ES-I3 (cell line): ENCODE measurements at regions not wholly inside any gene's neighbourhood (a gene's known extent, or its start where the extent isn't known, plus 50 kb on each side); places are given as distances from the start of the nearest gene placed in this dataset.
"Not testable (repeated sequence)": the region's sequence is repeated elsewhere in the genome, so short reads cannot be mapped to it uniquely, and the experiment has no call there.

Experiments used
- H3K36me3 ChIP-seq: 2 replicates; pipeline ENCODE4 v1.6.1; 2013; ENCODE audit warnings: mild to moderate bottlenecking, low read length, control low read depth, moderate library complexity; ENCODE audit not compliant: insufficient read depth
- H3K4me1 ChIP-seq: 2 replicates; pipeline ENCODE4 v1.6.1; 2013; ENCODE audit warnings: mild to moderate bottlenecking, control low read depth, low read length; ENCODE audit not compliant: insufficient read depth
- H3K9ac ChIP-seq: 2 replicates; pipeline ENCODE4 v1.6.1; 2013; ENCODE audit warnings: low read depth, mild to moderate bottlenecking, low read length, moderate library complexity
- H3K9me3 ChIP-seq: 2 replicates; pipeline ENCODE4 v1.6.1; 2013; ENCODE audit warnings: mild to moderate bottlenecking, low read length, moderate library complexity; ENCODE audit not compliant: control insufficient read depth, insufficient read depth

GRCh38 chr5:92691955-92692354 is 889.1 kb downstream of the NR2F1-AS1 start:
- not testable (repeated sequence) for H3K9me3 ChIP-seq, H3K36me3 ChIP-seq, H3K9ac ChIP-seq, H3K4me1 ChIP-seq

GRCh38 chr5:92687821-92688722 is 892.9 kb downstream of the NR2F1-AS1 start:
- Histone ChIP-seq H3K4me1 (peaks cover 2% of the 10 kb centered on the region; the same call in 1 of the 2 replicates), H3K9ac (no peak overlapping the region), H3K9me3 (no peaks in the 10 kb centered on the region), H3K36me3 (no peaks in the 10 kb centered on the region)

GRCh38 chr5:92678640-92679039 is 902.4 kb downstream of the NR2F1-AS1 start:
- H3K9ac ChIP-seq: no peak overlapping the region
- no peaks in the 10 kb centered on the region for H3K4me1 ChIP-seq
- H3K36me3 ChIP-seq: no peaks in the 10 kb centered on the region
- H3K9me3 ChIP-seq: no peaks in the 10 kb centered on the region

GRCh38 chr5:92676215-92677165 is 904.5 kb downstream of the NR2F1-AS1 start:
- H3K4me1 ChIP-seq: no peaks in the 10 kb centered on the region
- H3K36me3 ChIP-seq: no peaks in the 10 kb centered on the region
- H3K9me3 ChIP-seq: no peaks in the 10 kb centered on the region
- H3K9ac ChIP-seq: no peak overlapping the region

GRCh38 chr5:92674321-92674720 is 906.7 kb downstream of the NR2F1-AS1 start:
- H3K4me1 ChIP-seq: no peaks in the 10 kb centered on the region

GRCh38 chr5:92665506-92665905 is 915.5 kb downstream of the NR2F1-AS1 start:
- no peaks in the 10 kb centered on the region for H3K4me1 ChIP-seq
- H3K36me3 ChIP-seq: no peaks in the 10 kb centered on the region
- no peak overlapping the region for H3K9ac ChIP-seq
- H3K9me3 ChIP-seq: no peaks in the 10 kb centered on the region

More at GRCh38 chr5:92674321-92674720, 906.7 kb downstream of the NR2F1-AS1 start:
- Histone ChIP-seq H3K9me3 (no peaks in the 10 kb centered on the region), H3K36me3 (no peaks in the 10 kb centered on the region), H3K9ac (no peak overlapping the region)

- Histone ChIP-seq H3K9me3 (no peaks in the 10 kb centered on the region), H3K9ac (no peak overlapping the region), H3K4me1 (no peaks in the 10 kb centered on the region), H3K36me3 (no peaks in the 10 kb centered on the region)
Observed at GRCh38 chr5:92662741-92663140, 918.3 kb downstream of the NR2F1-AS1 start.

- Histone ChIP-seq H3K36me3 (no peaks in the 10 kb centered on the region), H3K4me1 (no peaks in the 10 kb centered on the region), H3K9ac (no peak overlapping the region), H3K9me3 (no peaks in the 10 kb centered on the region)
Observed at GRCh38 chr5:92659246-92659645, 921.8 kb downstream of the NR2F1-AS1 start.

- H3K36me3 ChIP-seq, H3K9me3 ChIP-seq, H3K9ac ChIP-seq, H3K4me1 ChIP-seq: not testable (repeated sequence)
Observed at GRCh38 chr5:92654601-92655000, 926.4 kb downstream of the NR2F1-AS1 start.

- Histone ChIP-seq H3K9me3 (no peaks in the 10 kb centered on the region), H3K4me1 (no peaks in the 10 kb centered on the region), H3K36me3 (no peaks in the 10 kb centered on the region), H3K9ac (no peak overlapping the region)
Observed at GRCh38 chr5:92653730-92654461, 927.1 kb downstream of the NR2F1-AS1 start.

- Histone ChIP-seq H3K36me3 (no peaks in the 10 kb centered on the region), H3K9ac (no peak overlapping the region), H3K9me3 (no peaks in the 10 kb centered on the region), H3K4me1 (no peaks in the 10 kb centered on the region)
Observed at GRCh38 chr5:92652756-92653155, 928.3 kb downstream of the NR2F1-AS1 start.

- no peak overlapping the region for H3K9ac ChIP-seq
- no peaks in the 10 kb centered on the region for H3K36me3 ChIP-seq
Observed at GRCh38 chr5:92644266-92644886, 936.6 kb downstream of the NR2F1-AS1 start.

GRCh38 chr5:92641031-92641962 is 939.7 kb downstream of the NR2F1-AS1 start:
- Histone ChIP-seq H3K4me1 (peaks cover 20% of the 10 kb centered on the region), H3K9ac (peak overlapping the region; percentile 11; the same call in 1 of the 2 replicates), H3K9me3 (no peaks in the 10 kb centered on the region), H3K36me3 (no peaks in the 10 kb centered on the region)

More at GRCh38 chr5:92644266-92644886, 936.6 kb downstream of the NR2F1-AS1 start:
- Histone ChIP-seq H3K9me3 (no peaks in the 10 kb centered on the region; the same call in 1 of the 2 replicates), H3K4me1 (peaks cover 7% of the 10 kb centered on the region)
